GM19025 (cell line): ENCODE measurements at regions not wholly inside any gene's neighbourhood (a gene's known extent, or its start where the extent isn't known, plus 50 kb on each side); places are given as distances from the start of the nearest gene placed in this dataset.

Experiments used
- ATAC-seq: cut with Tn5 transposase; IDR thresholded peaks from one replicate; pipeline ENCODE4 v1.9.1; 2021; ENCODE audit warnings: mild to moderate bottlenecking, low read depth, moderate library complexity; ENCODE audit not compliant: unreplicated experiment

- ATAC-seq, result no peak
Measured at GRCh38 chr3:148073721-148074456, 623.8 kb upstream of the AGTR1 start.

GRCh38 chr3:148074946-148075345 lies 622.8 kb upstream of the AGTR1 start:
- no peak for ATAC-seq

GRCh38 chr3:148075771-148076716 lies 621.7 kb upstream of the AGTR1 start:
- ATAC-seq, result no peak

GRCh38 chr3:148077318-148077923 lies 620.3 kb upstream of the AGTR1 start:
- ATAC-seq, result no peak

- no peak for ATAC-seq
Measured at GRCh38 chr3:148077965-148078364, 619.7 kb upstream of the AGTR1 start.

- no peak for ATAC-seq
Measured at GRCh38 chr3:148078658-148079057, 619.0 kb upstream of the AGTR1 start.

GRCh38 chr3:148079370-148079769 lies 618.3 kb upstream of the AGTR1 start:
- no peak for ATAC-seq

- ATAC-seq, result no peak
Measured at GRCh38 chr3:148081926-148082325, 615.8 kb upstream of the AGTR1 start.

- ATAC-seq, result no peak
Measured at GRCh38 chr3:148082506-148083280, 615.0 kb upstream of the AGTR1 start.

GRCh38 chr3:148083526-148084182 lies 614.0 kb upstream of the AGTR1 start:
- ATAC-seq, result no peak

- ATAC-seq, result peak; percentile 91
Measured at GRCh38 chr3:148084931-148085330, 612.8 kb upstream of the AGTR1 start.

- ATAC-seq, result no peak
Measured at GRCh38 chr3:148087601-148088371, 609.9 kb upstream of the AGTR1 start.

GRCh38 chr3:148089171-148089570 lies 608.5 kb upstream of the AGTR1 start:
- ATAC-seq, result no peak

- ATAC-seq, result no peak
Measured at GRCh38 chr3:148090156-148090555, 607.5 kb upstream of the AGTR1 start.

- ATAC-seq, result no peak
Measured at GRCh38 chr3:148092624-148093347, 604.9 kb upstream of the AGTR1 start.

GRCh38 chr3:148093753-148094152 lies 604.0 kb upstream of the AGTR1 start:
- no peak for ATAC-seq

- ATAC-seq, result no peak
Measured at GRCh38 chr3:148095962-148096361, 601.7 kb upstream of the AGTR1 start.

GRCh38 chr3:148100476-148100875 lies 597.2 kb upstream of the AGTR1 start:
- ATAC-seq, result no peak

- no peak for ATAC-seq
Measured at GRCh38 chr3:148101061-148101460, 596.6 kb upstream of the AGTR1 start.
